Chondrocyte (in vitro differentiated cells): ENCODE measurements at regions not wholly inside any gene's neighbourhood (a gene's known extent, or its start where the extent isn't known, plus 50 kb on each side); places are given as distances from the start of the nearest gene placed in this dataset.

ENCODE experiments used
- DNase-seq: peaks from one replicate; pipeline ENCODE4 v3.0.0; 2021; ENCODE audit warnings: mixed read lengths, low spot score
- H3K27ac Mint-ChIP-seq: one replicate; pipeline ENCODE4 v1.8.0; 2021; ENCODE audit warnings: mild to moderate bottlenecking, moderate library complexity, mixed read lengths; ENCODE audit not compliant: unreplicated experiment
- H3K27me3 Mint-ChIP-seq: 2 replicates; pipeline ENCODE4 v1.8.0; 2021; ENCODE audit warnings: low read depth, mixed read lengths
- H3K36me3 Mint-ChIP-seq: 2 replicates; pipeline ENCODE4 v1.8.0; 2021; ENCODE audit warnings: low read depth, mixed read lengths
- H3K4me1 Mint-ChIP-seq: 2 replicates; pipeline ENCODE4 v1.8.0; 2021; ENCODE audit warnings: low read depth, mild to moderate bottlenecking, mixed read lengths
- H3K4me3 Mint-ChIP-seq: one replicate; pipeline ENCODE4 v1.8.0; 2021; ENCODE audit warnings: mild to moderate bottlenecking, moderate library complexity, mixed read lengths; ENCODE audit not compliant: unreplicated experiment
- H3K9me3 Mint-ChIP-seq: 2 replicates; pipeline ENCODE4 v1.8.0; 2021; ENCODE audit warnings: low read depth, mixed read lengths
- TF ChIP-seq, protein P1 (sequence below): fragments of 200-600 bp; sonication (generic); IDR thresholded peaks from 2 replicates; pipeline ENCODE4 v1.5.0; 2021; ENCODE audit warnings: antibody characterized with exemption, mild to moderate bottlenecking, moderate library complexity

DNA sequence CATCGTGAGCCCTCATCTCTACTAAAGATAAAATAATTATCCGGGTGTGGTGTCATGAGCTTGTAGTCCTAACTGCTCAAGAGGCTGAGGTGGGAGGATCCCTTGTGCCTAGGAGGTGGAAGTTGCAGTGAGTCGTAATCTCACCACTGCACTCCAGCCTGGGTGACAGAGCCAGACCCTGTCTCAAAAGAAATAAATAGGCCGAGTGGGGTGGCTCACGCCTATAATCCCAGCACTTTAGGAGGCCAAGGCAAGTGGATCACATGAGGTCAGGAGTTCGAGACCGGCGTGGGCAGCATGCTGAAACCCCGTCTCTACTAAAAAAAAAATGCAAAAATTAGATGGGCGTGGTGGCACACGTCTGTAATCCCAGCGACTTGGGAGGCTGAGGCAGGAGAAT lies 70.9 kb downstream of the RESF1 start:
- H3K36me3 Mint-ChIP-seq, result no peaks in the 10 kb centered on the region
- no peak overlapping the region for H3K4me3 Mint-ChIP-seq
- no peak overlapping the region for H3K27ac Mint-ChIP-seq
- H3K9me3 Mint-ChIP-seq, result no peaks in the 10 kb centered on the region
- no peak for DNase-seq
- peaks cover 4% of the 10 kb centered on the region for H3K4me1 Mint-ChIP-seq
- H3K27me3 Mint-ChIP-seq, result peaks cover 2% of the 10 kb centered on the region
- TF ChIP-seq, protein P1, sequence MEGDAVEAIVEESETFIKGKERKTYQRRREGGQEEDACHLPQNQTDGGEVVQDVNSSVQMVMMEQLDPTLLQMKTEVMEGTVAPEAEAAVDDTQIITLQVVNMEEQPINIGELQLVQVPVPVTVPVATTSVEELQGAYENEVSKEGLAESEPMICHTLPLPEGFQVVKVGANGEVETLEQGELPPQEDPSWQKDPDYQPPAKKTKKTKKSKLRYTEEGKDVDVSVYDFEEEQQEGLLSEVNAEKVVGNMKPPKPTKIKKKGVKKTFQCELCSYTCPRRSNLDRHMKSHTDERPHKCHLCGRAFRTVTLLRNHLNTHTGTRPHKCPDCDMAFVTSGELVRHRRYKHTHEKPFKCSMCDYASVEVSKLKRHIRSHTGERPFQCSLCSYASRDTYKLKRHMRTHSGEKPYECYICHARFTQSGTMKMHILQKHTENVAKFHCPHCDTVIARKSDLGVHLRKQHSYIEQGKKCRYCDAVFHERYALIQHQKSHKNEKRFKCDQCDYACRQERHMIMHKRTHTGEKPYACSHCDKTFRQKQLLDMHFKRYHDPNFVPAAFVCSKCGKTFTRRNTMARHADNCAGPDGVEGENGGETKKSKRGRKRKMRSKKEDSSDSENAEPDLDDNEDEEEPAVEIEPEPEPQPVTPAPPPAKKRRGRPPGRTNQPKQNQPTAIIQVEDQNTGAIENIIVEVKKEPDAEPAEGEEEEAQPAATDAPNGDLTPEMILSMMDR, result no peak

DNA sequence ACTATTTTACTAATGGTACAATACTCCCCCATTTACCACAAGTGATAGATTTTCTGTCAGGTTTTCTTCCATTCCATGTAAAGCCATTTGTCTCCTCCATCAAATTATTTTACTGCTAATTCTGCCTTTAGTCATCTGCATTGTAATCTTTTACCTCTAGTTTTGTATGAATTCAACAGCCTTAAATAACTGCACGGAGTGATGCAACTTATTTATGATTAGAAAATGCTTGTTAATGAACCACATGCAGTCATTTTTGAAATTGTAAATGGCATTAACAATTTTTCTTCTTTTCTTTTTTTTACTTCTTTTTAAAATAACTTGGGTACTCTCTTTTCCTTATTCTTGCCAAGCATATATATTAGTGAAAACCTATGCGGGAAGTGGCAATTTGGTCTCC lies 71.5 kb downstream of the RESF1 start:
- TF ChIP-seq, protein P1, result no peak
- no peak for DNase-seq
- Mint-ChIP-seq H3K4me3 (no peak overlapping the region), H3K36me3 (no peaks in the 10 kb centered on the region), H3K9me3 (no peaks in the 10 kb centered on the region), H3K4me1 (peaks cover 4% of the 10 kb centered on the region), H3K27me3 (peaks cover 2% of the 10 kb centered on the region), H3K27ac (no peak overlapping the region)

DNA sequence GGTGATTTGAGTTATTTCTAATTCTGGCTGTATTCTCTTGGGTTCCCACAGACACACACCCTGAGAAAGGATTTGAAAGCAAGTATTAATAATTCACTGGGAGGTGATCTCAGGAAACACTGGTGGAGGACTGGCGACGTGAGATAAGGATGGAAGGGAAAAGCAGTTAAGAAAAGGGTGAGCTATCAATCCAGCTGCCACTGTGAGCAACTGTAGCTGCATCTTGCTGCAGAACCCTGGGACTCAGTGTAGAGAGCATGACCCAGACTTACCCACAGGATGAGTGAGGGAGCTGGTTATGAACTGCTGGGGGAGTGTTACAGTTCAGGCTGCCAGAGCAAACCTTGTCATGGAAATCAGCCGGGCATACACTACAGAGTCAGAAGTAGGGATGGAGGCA lies 71.9 kb downstream of the RESF1 start:
- no peak overlapping the region for H3K4me3 Mint-ChIP-seq
- DNase-seq, result no peak
- TF ChIP-seq, protein P1, result no peak
- peaks cover 2% of the 10 kb centered on the region for H3K27me3 Mint-ChIP-seq
- H3K4me1 Mint-ChIP-seq, result peaks cover 4% of the 10 kb centered on the region
- H3K9me3 Mint-ChIP-seq, result no peaks in the 10 kb centered on the region
- H3K36me3 Mint-ChIP-seq, result no peaks in the 10 kb centered on the region
- H3K27ac Mint-ChIP-seq, result no peak overlapping the region

DNA sequence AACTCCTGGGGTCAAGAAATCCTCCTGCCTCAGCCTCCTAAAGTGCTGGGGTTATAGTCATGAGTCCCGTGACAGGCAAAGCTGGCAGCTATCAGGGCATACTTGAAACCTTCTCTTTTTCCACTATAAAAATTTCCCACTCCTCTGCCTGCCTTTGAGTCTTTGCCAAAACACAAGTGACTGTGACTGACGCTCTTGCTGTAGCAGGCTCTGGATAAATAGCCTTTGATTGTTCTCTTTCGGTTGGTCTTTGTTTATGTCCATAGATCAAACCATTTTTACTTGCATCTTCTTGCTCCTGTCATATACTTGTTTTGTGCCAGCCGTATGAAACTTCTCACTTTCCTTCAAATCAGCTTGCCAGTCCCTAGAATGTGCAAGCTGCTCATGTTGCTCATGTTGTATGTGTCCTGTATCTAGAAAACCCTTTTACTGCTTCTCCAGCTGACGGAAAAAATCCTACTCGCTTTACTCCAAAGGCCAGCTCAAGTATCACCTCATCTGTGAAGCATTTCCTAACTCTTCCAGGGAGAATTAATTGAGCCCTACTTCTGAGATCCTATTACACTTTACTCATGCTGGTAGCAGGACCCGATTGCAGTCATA lies 73.1 kb downstream of the RESF1 start:
- Mint-ChIP-seq H3K4me3 (no peak overlapping the region), H3K9me3 (no peaks in the 10 kb centered on the region), H3K27ac (no peak overlapping the region), H3K4me1 (peaks cover 4% of the 10 kb centered on the region), H3K27me3 (peaks cover 2% of the 10 kb centered on the region), H3K36me3 (no peaks in the 10 kb centered on the region)
- TF ChIP-seq, protein P1, result no peak
- DNase-seq, result no peak

DNA sequence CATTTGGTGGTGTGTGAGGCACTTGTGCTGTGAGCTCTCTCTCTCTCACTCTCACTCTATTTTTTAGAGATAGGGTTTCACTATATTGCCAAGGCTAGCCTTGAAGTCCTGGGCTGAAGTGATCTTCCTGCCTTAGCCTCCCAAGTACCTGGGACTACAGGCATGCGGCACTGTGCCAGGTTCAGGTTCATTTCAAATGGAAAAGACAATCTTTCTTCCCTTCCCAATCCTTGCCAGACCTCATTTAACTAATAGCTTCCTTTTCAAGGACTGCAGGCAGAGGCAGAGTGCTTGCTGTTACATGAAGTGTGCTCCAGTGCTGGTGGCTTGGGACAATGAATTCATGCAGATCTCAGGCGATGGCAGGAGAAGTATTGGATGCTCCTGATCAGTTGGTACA lies 73.2 kb upstream of the BICD1 start:
- peaks cover 2% of the 10 kb centered on the region for H3K27me3 Mint-ChIP-seq
- no peak overlapping the region for H3K27ac Mint-ChIP-seq
- no peaks in the 10 kb centered on the region for H3K36me3 Mint-ChIP-seq
- H3K4me1 Mint-ChIP-seq, result peaks cover 4% of the 10 kb centered on the region
- TF ChIP-seq, protein P1, result no peak
- H3K9me3 Mint-ChIP-seq, result no peaks in the 10 kb centered on the region
- H3K4me3 Mint-ChIP-seq, result no peak overlapping the region
- DNase-seq, result no peak
